Activated T-helper 1 cell treated with anti-CD3 and anti-CD28 coated beads, Interleukin-2, amount 50 U/mL, for 16 hours (primary cell): ENCODE measurements at regions not wholly inside any gene's neighbourhood (a gene's known extent, or its start where the extent isn't known, plus 50 kb on each side); places are given as distances from the start of the nearest gene placed in this dataset.

Experiments used
- DNase-seq, 2 donors: peaks; one replicate each; pipeline ENCODE4 v3.0.0-alpha.2; 2020; ENCODE audit warnings: low read depth in 1 of 2, low spot score in 1 of 2

GRCh38 chrX:2608638-2609430, 82.3 kb upstream of the CD99 start:
- DNase-seq: peak; percentile 71 to 79

GRCh38 chrX:2607113-2607512, 84.0 kb upstream of the CD99 start:
- no peak for DNase-seq

- DNase-seq: no peak
Measured at GRCh38 chrX:2600564-2600963, 90.5 kb upstream of the CD99 start.

GRCh38 chrX:2596555-2597255, 94.4 kb upstream of the CD99 start:
- DNase-seq: no peak

- DNase-seq: no peak
Measured at GRCh38 chrX:2596045-2596444, 95.0 kb upstream of the CD99 start.

GRCh38 chrX:2595258-2595657, 94.5 kb upstream of the DHRSX start:
- no peak for DNase-seq

GRCh38 chrX:2594491-2594890, 93.7 kb upstream of the DHRSX start:
- no peak for DNase-seq

- no peak for DNase-seq
Measured at GRCh38 chrX:2592279-2592678, 91.5 kb upstream of the DHRSX start.

GRCh38 chrX:2589186-2590020, 88.6 kb upstream of the DHRSX start:
- no peak for DNase-seq

- no peak for DNase-seq
Measured at GRCh38 chrX:2588049-2588448, 87.3 kb upstream of the DHRSX start.

- no peak for DNase-seq
Measured at GRCh38 chrX:2587146-2587545, 86.4 kb upstream of the DHRSX start.

- no peak for DNase-seq
Measured at GRCh38 chrX:2585158-2585470, 84.3 kb upstream of the DHRSX start.

- DNase-seq: no peak
Measured at GRCh38 chrX:2584251-2585157, 83.7 kb upstream of the DHRSX start.

GRCh38 chrX:2583194-2584162, 82.7 kb upstream of the DHRSX start:
- no peak for DNase-seq

- DNase-seq: no peak
Measured at GRCh38 chrX:2582667-2583066, 81.9 kb upstream of the DHRSX start.

- no peak for DNase-seq
Measured at GRCh38 chrX:2581296-2581695, 80.5 kb upstream of the DHRSX start.

GRCh38 chrX:2578864-2579263, 78.1 kb upstream of the DHRSX start:
- DNase-seq: no peak

GRCh38 chrX:2577844-2578466, 77.2 kb upstream of the DHRSX start:
- DNase-seq: no peak

- no peak for DNase-seq
Measured at GRCh38 chrX:2576793-2577192, 76.0 kb upstream of the DHRSX start.
